ENCODE measurements at regions not wholly inside any gene's neighbourhood (a gene's known extent, or its start where the extent isn't known, plus 50 kb on each side); places are given as distances from the start of the nearest gene placed in this dataset.

- no peaks in the 10 kb centered on the region for H3K9me3 ChIP-seq (ENCODE audit: control extremely low read depth in 1 of 5, control insufficient read depth in 4 of 5, insufficient read depth in 2 of 5, low read depth in 1 of 5, low read length in 4 of 5)
- H3K4me1 ChIP-seq (ENCODE audit: control extremely low read depth in 1 of 4, control insufficient read depth in 4 of 4, insufficient read depth in 4 of 4, low read length in 3 of 4): no peaks in the 10 kb centered on the region
- H3K4me3 ChIP-seq (ENCODE audit: control insufficient read depth in 1 of 7, extremely low read depth in 1 of 7, insufficient read depth in 4 of 7, low read depth in 2 of 7, low read length in 6 of 7): no peak overlapping the region
- CTCF ChIA-PET: no interaction called here
- POLR2A ChIA-PET: no interaction called here
- H3K27me3 ChIP-seq (replicated peaks in 2 of 5; ENCODE audit: control insufficient read depth in 4 of 5, insufficient read depth in 5 of 5, low read length in 4 of 5): peaks cover 0 to 2% (median 0%) of the 10 kb centered on the region in 5 experiments
- WGBS (ENCODE audit: insufficient coverage): 100% methylated on average over 4 of the region's 5 CpGs
- no peak overlapping the region for H3K27ac ChIP-seq (ENCODE audit: insufficient read depth in 1 of 2, low read depth in 1 of 2, low read length in 2 of 2, poor library complexity in 1 of 2, severe bottlenecking in 2 of 2)
- H3K36me3 ChIP-seq (ENCODE audit: control insufficient read depth in 4 of 4, insufficient read depth in 4 of 4, low read length in 3 of 4): no peaks in the 10 kb centered on the region
- DNase-seq: no peak
These were observed 97.2 kb upstream of the DSEL start for GRCh38 chr18:67613731-67614130.

DNA sequence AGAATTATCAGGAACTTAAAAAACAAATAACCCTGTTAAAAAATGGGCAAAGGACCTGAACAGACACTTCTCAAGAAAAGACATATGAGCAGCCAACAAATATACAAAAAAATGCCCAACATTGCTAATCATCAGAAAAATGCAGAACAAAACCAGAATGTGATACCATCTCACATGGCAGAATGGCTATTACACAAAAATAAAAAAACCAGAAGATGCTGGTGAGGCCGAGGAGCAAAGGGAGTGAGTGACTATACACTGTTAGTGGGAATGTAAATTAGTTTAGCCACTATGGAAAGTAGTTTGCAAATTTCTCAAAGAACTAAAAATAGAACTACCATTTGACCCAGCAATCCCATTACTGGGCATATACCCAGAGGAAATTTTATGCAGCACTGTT lies 95.8 kb upstream of the DSEL start:
- Histone ChIP-seq H3K27me3 (replicated peaks in 2 of 5; ENCODE audit: control insufficient read depth in 4 of 5, insufficient read depth in 5 of 5, low read length in 4 of 5) (no peaks in the 10 kb centered on the region), H3K27ac (ENCODE audit: insufficient read depth in 1 of 2, low read depth in 1 of 2, low read length in 2 of 2, poor library complexity in 1 of 2, severe bottlenecking in 2 of 2) (no peak overlapping the region), H3K36me3 (ENCODE audit: control insufficient read depth in 4 of 4, insufficient read depth in 4 of 4, low read length in 3 of 4) (no peaks in the 10 kb centered on the region), H3K9me3 (ENCODE audit: control extremely low read depth in 1 of 5, control insufficient read depth in 4 of 5, insufficient read depth in 2 of 5, low read depth in 1 of 5, low read length in 4 of 5) (no peaks in the 10 kb centered on the region), H3K4me1 (ENCODE audit: control extremely low read depth in 1 of 4, control insufficient read depth in 4 of 4, insufficient read depth in 4 of 4, low read length in 3 of 4) (no peaks in the 10 kb centered on the region), H3K4me3 (ENCODE audit: control insufficient read depth in 1 of 7, extremely low read depth in 1 of 7, insufficient read depth in 4 of 7, low read depth in 2 of 7, low read length in 6 of 7) (no peak overlapping the region)
- POLR2A ChIA-PET: no interaction called here
- CTCF ChIA-PET: no interaction called here
- no peak for DNase-seq
- WGBS (ENCODE audit: insufficient coverage): no CpG with 5 or more reads among the region's 1 CpG

GRCh38 chr18:67608615-67609273 lies 92.2 kb upstream of the DSEL start:
- WGBS (ENCODE audit: insufficient coverage): 92% methylated on average over 1 of the region's 1 CpG
- DNase-seq: no peak
- H3K36me3 ChIP-seq (ENCODE audit: control insufficient read depth in 4 of 4, insufficient read depth in 4 of 4, low read length in 3 of 4): no peaks in the 10 kb centered on the region
- H3K4me3 ChIP-seq (ENCODE audit: control insufficient read depth in 1 of 7, extremely low read depth in 1 of 7, insufficient read depth in 4 of 7, low read depth in 2 of 7, low read length in 6 of 7): no peak overlapping the region
- no peaks in the 10 kb centered on the region for H3K27me3 ChIP-seq (replicated peaks in 2 of 5; ENCODE audit: control insufficient read depth in 4 of 5, insufficient read depth in 5 of 5, low read length in 4 of 5)
- H3K27ac ChIP-seq (ENCODE audit: insufficient read depth in 1 of 2, low read depth in 1 of 2, low read length in 2 of 2, poor library complexity in 1 of 2, severe bottlenecking in 2 of 2): no peak overlapping the region
- H3K9me3 ChIP-seq (ENCODE audit: control extremely low read depth in 1 of 5, control insufficient read depth in 4 of 5, insufficient read depth in 2 of 5, low read depth in 1 of 5, low read length in 4 of 5): no peaks in the 10 kb centered on the region
- H3K4me1 ChIP-seq (ENCODE audit: control extremely low read depth in 1 of 4, control insufficient read depth in 4 of 4, insufficient read depth in 4 of 4, low read length in 3 of 4): no peaks in the 10 kb centered on the region
- ChIA-PET CTCF (no interaction called here), POLR2A (no interaction called here)

DNA sequence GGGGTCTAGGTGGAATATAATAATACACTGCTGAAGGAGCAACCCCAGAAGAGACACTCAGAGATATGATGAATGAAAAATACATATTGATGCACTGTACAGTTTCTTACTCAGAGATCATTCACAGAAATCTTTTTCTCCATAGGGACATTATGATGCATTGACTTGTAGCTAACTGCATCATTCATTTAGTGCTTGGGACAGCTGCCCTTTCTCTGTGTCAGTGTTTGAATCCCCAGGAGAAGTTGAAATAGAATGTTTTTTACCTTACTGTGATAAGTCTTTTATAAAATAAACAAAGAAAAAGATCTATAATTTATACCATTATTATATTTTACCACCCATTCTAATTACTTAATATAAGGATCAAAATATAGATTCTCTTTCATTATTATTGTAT lies 91.7 kb upstream of the DSEL start:
- DNase-seq: no peak
- Histone ChIP-seq H3K36me3 (ENCODE audit: control insufficient read depth in 4 of 4, insufficient read depth in 4 of 4, low read length in 3 of 4) (no peaks in the 10 kb centered on the region), H3K27me3 (replicated peaks in 2 of 5; ENCODE audit: control insufficient read depth in 4 of 5, insufficient read depth in 5 of 5, low read length in 4 of 5) (no peaks in the 10 kb centered on the region), H3K27ac (ENCODE audit: insufficient read depth in 1 of 2, low read depth in 1 of 2, low read length in 2 of 2, poor library complexity in 1 of 2, severe bottlenecking in 2 of 2) (no peak overlapping the region), H3K9me3 (ENCODE audit: control extremely low read depth in 1 of 5, control insufficient read depth in 4 of 5, insufficient read depth in 2 of 5, low read depth in 1 of 5, low read length in 4 of 5) (peaks cover 0 to 5% (median 0%) of the 10 kb centered on the region in 5 experiments), H3K4me1 (ENCODE audit: control extremely low read depth in 1 of 4, control insufficient read depth in 4 of 4, insufficient read depth in 4 of 4, low read length in 3 of 4) (no peaks in the 10 kb centered on the region), H3K4me3 (ENCODE audit: control insufficient read depth in 1 of 7, extremely low read depth in 1 of 7, insufficient read depth in 4 of 7, low read depth in 2 of 7, low read length in 6 of 7) (no peak overlapping the region)
- ChIA-PET POLR2A (no interaction called here), CTCF (no interaction called here)

- Histone ChIP-seq H3K9me3 (ENCODE audit: control extremely low read depth in 1 of 5, control insufficient read depth in 4 of 5, insufficient read depth in 2 of 5, low read depth in 1 of 5, low read length in 4 of 5) (peaks cover 0 to 5% (median 0%) of the 10 kb centered on the region in 5 experiments), H3K4me1 (ENCODE audit: control extremely low read depth in 1 of 4, control insufficient read depth in 4 of 4, insufficient read depth in 4 of 4, low read length in 3 of 4) (no peaks in the 10 kb centered on the region), H3K4me3 (ENCODE audit: control insufficient read depth in 1 of 7, extremely low read depth in 1 of 7, insufficient read depth in 4 of 7, low read depth in 2 of 7, low read length in 6 of 7) (no peak overlapping the region), H3K27ac (ENCODE audit: insufficient read depth in 1 of 2, low read depth in 1 of 2, low read length in 2 of 2, poor library complexity in 1 of 2, severe bottlenecking in 2 of 2) (no peak overlapping the region), H3K36me3 (ENCODE audit: control insufficient read depth in 4 of 4, insufficient read depth in 4 of 4, low read length in 3 of 4) (no peaks in the 10 kb centered on the region), H3K27me3 (replicated peaks in 2 of 5; ENCODE audit: control insufficient read depth in 4 of 5, insufficient read depth in 5 of 5, low read length in 4 of 5) (no peaks in the 10 kb centered on the region)
- ChIA-PET POLR2A (no interaction called here), CTCF (no interaction called here)
- no peak for DNase-seq
- 96% methylated on average over 4 of the region's 7 CpGs for WGBS (ENCODE audit: insufficient coverage)
These were observed 84.0 kb upstream of the DSEL start for GRCh38 chr18:67600181-67601180.

DNA sequence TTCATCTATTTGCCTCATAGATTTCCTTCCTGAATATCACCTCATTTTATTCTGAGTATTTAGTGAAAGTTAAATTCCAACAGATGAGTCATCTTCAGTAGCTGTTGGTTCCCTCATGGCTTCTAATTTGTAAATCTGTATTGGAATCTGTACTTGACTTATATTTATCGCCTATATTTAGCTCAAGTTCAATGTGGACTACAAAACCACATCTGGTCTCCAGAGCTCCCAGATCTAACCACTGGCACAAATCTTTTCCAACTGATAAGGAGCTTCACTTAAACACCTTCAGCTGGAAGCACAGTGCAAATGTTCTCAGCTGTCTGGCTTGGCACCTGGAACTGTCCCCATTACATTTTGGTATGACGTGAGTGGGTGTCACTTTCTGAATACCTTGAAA lies 82.8 kb upstream of the DSEL start:
- ChIA-PET CTCF (no interaction called here), POLR2A (no interaction called here)
- Histone ChIP-seq H3K9me3 (ENCODE audit: control extremely low read depth in 1 of 5, control insufficient read depth in 4 of 5, insufficient read depth in 2 of 5, low read depth in 1 of 5, low read length in 4 of 5) (peaks cover 0 to 5% (median 0%) of the 10 kb centered on the region in 5 experiments), H3K4me1 (ENCODE audit: control extremely low read depth in 1 of 4, control insufficient read depth in 4 of 4, insufficient read depth in 4 of 4, low read length in 3 of 4) (no peaks in the 10 kb centered on the region), H3K36me3 (ENCODE audit: control insufficient read depth in 4 of 4, insufficient read depth in 4 of 4, low read length in 3 of 4) (no peaks in the 10 kb centered on the region), H3K27ac (ENCODE audit: insufficient read depth in 1 of 2, low read depth in 1 of 2, low read length in 2 of 2, poor library complexity in 1 of 2, severe bottlenecking in 2 of 2) (no peak overlapping the region), H3K4me3 (ENCODE audit: control insufficient read depth in 1 of 7, extremely low read depth in 1 of 7, insufficient read depth in 4 of 7, low read depth in 2 of 7, low read length in 6 of 7) (no peak overlapping the region), H3K27me3 (replicated peaks in 2 of 5; ENCODE audit: control insufficient read depth in 4 of 5, insufficient read depth in 5 of 5, low read length in 4 of 5) (no peaks in the 10 kb centered on the region)
- WGBS (ENCODE audit: insufficient coverage): 100% methylated on average over 1 of the region's 2 CpGs
- DNase-seq: no peak

- ChIA-PET POLR2A (no interaction called here), CTCF (no interaction called here)
- 80% methylated on average over 1 of the region's 2 CpGs for WGBS (ENCODE audit: insufficient coverage)
- H3K36me3 ChIP-seq (ENCODE audit: control insufficient read depth in 4 of 4, insufficient read depth in 4 of 4, low read length in 3 of 4): no peaks in the 10 kb centered on the region
- H3K4me1 ChIP-seq (ENCODE audit: control extremely low read depth in 1 of 4, control insufficient read depth in 4 of 4, insufficient read depth in 4 of 4, low read length in 3 of 4): no peaks in the 10 kb centered on the region
- no peak overlapping the region for H3K27ac ChIP-seq (ENCODE audit: insufficient read depth in 1 of 2, low read depth in 1 of 2, low read length in 2 of 2, poor library complexity in 1 of 2, severe bottlenecking in 2 of 2)
- no peak overlapping the region for H3K4me3 ChIP-seq (ENCODE audit: control insufficient read depth in 1 of 7, extremely low read depth in 1 of 7, insufficient read depth in 4 of 7, low read depth in 2 of 7, low read length in 6 of 7)
- no peaks in the 10 kb centered on the region for H3K27me3 ChIP-seq (replicated peaks in 2 of 5; ENCODE audit: control insufficient read depth in 4 of 5, insufficient read depth in 5 of 5, low read length in 4 of 5)
- H3K9me3 ChIP-seq (ENCODE audit: control extremely low read depth in 1 of 5, control insufficient read depth in 4 of 5, insufficient read depth in 2 of 5, low read depth in 1 of 5, low read length in 4 of 5): peaks cover 0 to 4% (median 0%) of the 10 kb centered on the region in 5 experiments
- DNase-seq: no peak
These were observed 81.2 kb upstream of the DSEL start for GRCh38 chr18:67597759-67598158.
